Gastroesophageal sphincter (tissue), 4 donors: ENCODE measurements at regions not wholly inside any gene's neighbourhood (a gene's known extent, or its start where the extent isn't known, plus 50 kb on each side); places are given as distances from the start of the nearest gene placed in this dataset.

Experiments used
- ATAC-seq: fragments of 150-250 bp; one replicate; pipeline ENCODE4 v1.9.1; 2016; ENCODE audit warnings: mild to moderate bottlenecking, moderate library complexity
- H3K27ac ChIP-seq, 4 donors: fragments of 200-600 bp; sonication (generic) in 3 of 4; 1 replicate in 3 of 4; 2 replicates in 1 of 4; pipeline ENCODE4 v1.5.1; 2016 to 2019
- H3K27me3 ChIP-seq: fragments of 200-600 bp; sonication (generic); one replicate; pipeline ENCODE4 v1.5.1; 2019
- H3K36me3 ChIP-seq, 2 donors: fragments of 200-600 bp; sonication (generic); one replicate each; pipeline ENCODE4 v1.5.1; 2019; ENCODE audit warnings: control low read depth in 1 of 2
- H3K4me1 ChIP-seq, 3 donors: fragments of 200-600 bp; sonication (generic); 1 replicate in 2 of 3; 2 replicates in 1 of 3; pipeline ENCODE4 v1.5.1; 2016 to 2019; ENCODE audit warnings: control low read depth in 2 of 3
- H3K4me3 ChIP-seq, 2 donors: fragments of 200-600 bp; sonication (generic); one replicate each; pipeline ENCODE4 v1.5.1; 2019; ENCODE audit warnings: mild to moderate bottlenecking in 1 of 2, moderate library complexity in 1 of 2
- H3K9me3 ChIP-seq, 3 donors: fragments of 200-600 bp; sonication (generic); one replicate each; pipeline ENCODE4 v1.5.1; 2017 to 2019; ENCODE audit warnings: control low read depth in 2 of 3
- EP300 ChIP-seq: sonication (generic); formaldehyde crosslinking; IDR thresholded peaks from one replicate; pipeline ENCODE4 v1.6.1; 2017; ENCODE audit warnings: antibody characterized with exemption, mild to moderate bottlenecking
- POLR2A ChIP-seq, 2 donors: fragments of 450-650 bp; IDR thresholded peaks; one replicate each; pipeline ENCODE4 v1.6.1; 2017; ENCODE audit warnings: antibody characterized with exemption in 2 of 2, mild to moderate bottlenecking in 2 of 2, moderate library complexity in 1 of 2
- POLR2AphosphoS5 ChIP-seq: sonication (generic); formaldehyde crosslinking; IDR thresholded peaks from one replicate; pipeline ENCODE4 v1.6.1; 2017; ENCODE audit warnings: antibody characterized with exemption
- WGBS, 2 donors: methylation state at CpG; one replicate each; pipeline ENCODE4 v1.1.5; 2018; ENCODE audit warnings: low coverage in 1 of 2; 5-methylcytosine and 5-hydroxymethylcytosine counted together
- TF ChIP-seq, protein P1 (sequence below), 4 experiments: fragments of 200-600 bp in 2 of 4; fragments of 450-650 bp in 2 of 4; sonication (generic) in 1 of 4; IDR thresholded peaks; one replicate each; pipeline ENCODE4 v1.5.1; 2017 to 2019; ENCODE audit warnings: antibody characterized with exemption in 4 of 4, mild to moderate bottlenecking in 2 of 4, moderate library complexity in 2 of 4

DNA sequence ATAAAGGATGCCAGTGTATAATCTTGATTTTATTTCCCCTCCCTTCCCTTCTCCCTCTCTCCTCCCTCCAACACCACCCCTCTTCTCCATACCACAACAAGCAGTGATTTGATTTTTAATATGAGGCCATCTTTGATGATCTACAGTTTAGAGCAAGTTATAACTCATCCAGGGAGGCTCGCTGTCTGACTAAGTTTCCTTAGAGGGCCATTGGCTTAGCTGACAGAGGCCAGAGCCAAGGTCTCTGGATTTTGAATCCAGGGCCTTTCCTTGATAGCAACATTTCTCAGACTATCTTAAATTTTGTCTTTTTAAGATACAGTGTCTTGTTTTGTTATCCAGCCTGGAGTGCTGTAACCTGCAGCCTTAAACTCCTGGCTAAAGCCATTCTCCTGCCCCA is 431.0 kb upstream of the USP24 start:
- no peaks in the 10 kb centered on the region for H3K27me3 ChIP-seq
- H3K4me3 ChIP-seq = no peak overlapping the region
- no peak for ATAC-seq
- TF ChIP-seq, protein P1, sequence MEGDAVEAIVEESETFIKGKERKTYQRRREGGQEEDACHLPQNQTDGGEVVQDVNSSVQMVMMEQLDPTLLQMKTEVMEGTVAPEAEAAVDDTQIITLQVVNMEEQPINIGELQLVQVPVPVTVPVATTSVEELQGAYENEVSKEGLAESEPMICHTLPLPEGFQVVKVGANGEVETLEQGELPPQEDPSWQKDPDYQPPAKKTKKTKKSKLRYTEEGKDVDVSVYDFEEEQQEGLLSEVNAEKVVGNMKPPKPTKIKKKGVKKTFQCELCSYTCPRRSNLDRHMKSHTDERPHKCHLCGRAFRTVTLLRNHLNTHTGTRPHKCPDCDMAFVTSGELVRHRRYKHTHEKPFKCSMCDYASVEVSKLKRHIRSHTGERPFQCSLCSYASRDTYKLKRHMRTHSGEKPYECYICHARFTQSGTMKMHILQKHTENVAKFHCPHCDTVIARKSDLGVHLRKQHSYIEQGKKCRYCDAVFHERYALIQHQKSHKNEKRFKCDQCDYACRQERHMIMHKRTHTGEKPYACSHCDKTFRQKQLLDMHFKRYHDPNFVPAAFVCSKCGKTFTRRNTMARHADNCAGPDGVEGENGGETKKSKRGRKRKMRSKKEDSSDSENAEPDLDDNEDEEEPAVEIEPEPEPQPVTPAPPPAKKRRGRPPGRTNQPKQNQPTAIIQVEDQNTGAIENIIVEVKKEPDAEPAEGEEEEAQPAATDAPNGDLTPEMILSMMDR (IDR thresholded peaks at IDR 0.05) = no peak
- no peak for TF ChIP-seq EP300
- TF ChIP-seq POLR2AphosphoS5 = no peak
- TF ChIP-seq POLR2A (IDR thresholded peaks at IDR 0.05) = no peak
- H3K27ac ChIP-seq = no peak overlapping the region
- H3K36me3 ChIP-seq = no peaks in the 10 kb centered on the region
- no peaks in the 10 kb centered on the region for H3K9me3 ChIP-seq
- 57 to 89% methylated on average over 1 of the region's 1 CpG for WGBS, 2 donors
- H3K4me1 ChIP-seq = peaks cover 0 to 16% (median 0%) of the 10 kb centered on the region in 3 donors

DNA sequence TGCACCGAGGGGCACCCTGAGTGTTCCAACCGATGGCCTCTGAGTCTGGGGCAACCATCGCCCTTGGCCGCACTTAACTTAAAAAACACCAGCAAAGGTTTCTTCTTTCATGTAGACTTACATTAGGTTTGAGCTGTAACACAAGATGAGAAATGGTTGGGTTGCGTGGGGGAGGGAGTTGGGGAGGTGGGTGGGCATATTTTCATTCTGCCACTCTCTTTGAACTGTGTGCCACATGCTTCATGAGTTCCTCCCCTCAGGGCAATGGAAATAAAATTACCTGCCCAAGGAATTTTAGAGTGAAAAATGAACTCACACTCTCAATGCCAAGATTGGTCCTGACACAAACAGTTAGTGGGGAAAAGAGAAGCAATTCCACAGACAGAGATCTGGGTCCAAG is 430.1 kb upstream of the USP24 start:
- peaks cover 0 to 13% (median 0%) of the 10 kb centered on the region in 3 donors for H3K4me1 ChIP-seq
- 82 to 96% methylated on average over 4 to 5 of the region's 5 CpGs for WGBS, 2 donors
- H3K4me3 ChIP-seq = no peak overlapping the region
- H3K27ac ChIP-seq = no peak overlapping the region
- H3K9me3 ChIP-seq = no peaks in the 10 kb centered on the region
- ATAC-seq = no peak
- TF ChIP-seq POLR2A (IDR thresholded peaks at IDR 0.05) (no peak), EP300 (no peak), POLR2AphosphoS5 (no peak)
- TF ChIP-seq, protein P1 (IDR thresholded peaks at IDR 0.05) = no peak
- H3K27me3 ChIP-seq = no peaks in the 10 kb centered on the region
- H3K36me3 ChIP-seq = no peaks in the 10 kb centered on the region

DNA sequence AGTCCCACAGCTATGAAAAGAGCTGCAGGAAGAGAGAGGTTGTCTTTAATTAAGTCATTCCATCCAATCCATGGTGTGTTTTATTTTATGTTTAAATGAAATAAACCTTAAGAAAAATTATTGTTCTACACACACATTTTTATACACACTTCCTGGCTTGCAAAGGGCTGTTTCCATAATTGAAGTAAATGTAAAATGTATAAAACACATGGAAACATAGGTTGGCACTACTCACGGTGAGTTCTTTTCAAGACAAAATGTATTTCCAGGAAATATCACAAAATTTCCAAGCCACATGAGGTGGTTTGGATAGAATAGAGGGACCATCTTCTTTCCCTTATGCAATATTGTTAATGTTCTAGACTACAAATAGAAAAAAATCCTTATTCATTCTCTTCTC is 426.8 kb upstream of the USP24 start:
- TF ChIP-seq EP300 = no peak
- TF ChIP-seq POLR2AphosphoS5 = no peak
- TF ChIP-seq, protein P1 (IDR thresholded peaks at IDR 0.05) = no peak
- TF ChIP-seq POLR2A (IDR thresholded peaks at IDR 0.05) = no peak
- Histone ChIP-seq H3K9me3 (no peaks in the 10 kb centered on the region), H3K27me3 (no peaks in the 10 kb centered on the region), H3K27ac (no peak overlapping the region), H3K36me3 (no peaks in the 10 kb centered on the region), H3K4me1 (peaks cover 0 to 7% (median 0%) of the 10 kb centered on the region in 3 donors), H3K4me3 (no peak overlapping the region)
- no peak for ATAC-seq
- 92 to 96% methylated on average over 1 of the region's 1 CpG for WGBS, 2 donors

DNA sequence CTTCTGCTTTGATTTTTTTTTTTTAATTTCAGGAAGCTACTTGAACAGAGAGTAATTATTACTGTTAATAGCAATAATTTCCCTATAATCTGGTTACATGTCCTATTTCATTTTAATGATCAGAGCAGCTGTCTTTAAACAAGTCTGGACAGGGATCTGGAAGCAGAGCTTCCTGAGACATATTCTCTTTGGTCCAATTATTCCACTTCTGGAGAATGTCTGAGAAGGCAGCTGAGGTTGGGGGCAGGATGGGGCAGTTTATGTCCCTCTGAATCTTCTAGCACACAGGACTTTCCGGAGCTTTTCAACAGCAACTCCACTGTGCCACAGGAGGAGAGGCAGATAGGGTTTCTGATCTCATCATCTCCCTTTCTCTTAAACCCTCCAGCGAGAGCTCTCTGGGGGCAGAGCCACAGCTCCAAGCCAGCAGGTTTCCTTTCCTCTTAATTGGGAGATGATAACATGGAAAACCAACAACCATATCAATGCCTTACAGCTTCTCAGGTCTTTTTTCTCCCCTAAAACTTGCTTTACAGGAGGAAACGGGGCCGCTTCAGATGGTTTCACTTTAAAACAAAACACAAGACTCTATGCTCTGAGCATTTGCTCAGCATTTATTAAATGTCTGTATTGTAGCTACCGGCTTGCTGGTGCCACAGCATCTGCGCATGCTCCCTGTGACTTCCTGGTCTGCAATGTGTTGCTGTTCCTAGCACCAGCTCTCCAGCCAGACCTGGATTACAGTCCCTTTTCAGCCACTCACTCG is 425.7 kb upstream of the USP24 start:
- Histone ChIP-seq H3K36me3 (no peaks in the 10 kb centered on the region), H3K4me1 (peaks cover 0 to 14% (median 3%) of the 10 kb centered on the region in 3 donors), H3K27me3 (no peaks in the 10 kb centered on the region), H3K4me3 (peak overlapping the region in 1 of 2 donors; percentile 32), H3K9me3 (no peaks in the 10 kb centered on the region), H3K27ac (peak overlapping the region in 2 of 4 donors; percentile 20 to 65)
- 28 to 55% methylated on average over 4 to 7 of the region's 7 CpGs for WGBS, 2 donors
- TF ChIP-seq EP300 = no peak
- TF ChIP-seq, protein P1 (IDR thresholded peaks at IDR 0.05) = no peak
- TF ChIP-seq POLR2A (IDR thresholded peaks at IDR 0.05) = no peak
- no peak for TF ChIP-seq POLR2AphosphoS5
- peak; percentile 65 for ATAC-seq

DNA sequence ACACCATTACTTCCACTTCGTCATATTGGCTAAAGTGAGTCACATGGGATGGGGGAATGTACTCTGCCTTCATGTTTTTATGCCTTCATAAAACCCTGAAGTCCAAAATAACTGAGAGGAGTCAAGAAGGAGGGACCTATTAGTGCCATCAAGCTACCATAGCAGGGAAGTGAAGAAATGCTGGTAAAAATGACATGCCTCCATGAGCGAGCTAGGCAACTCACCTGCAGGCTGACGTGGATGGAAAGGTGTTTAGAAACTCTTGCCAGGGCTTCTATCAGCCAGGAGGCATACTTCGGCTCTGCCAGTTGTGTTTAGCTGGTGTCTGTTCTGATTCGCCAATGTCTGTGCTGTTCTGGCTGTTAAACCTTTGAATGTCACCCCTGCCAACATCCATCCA is 424.4 kb upstream of the USP24 start:
- no peaks in the 10 kb centered on the region for H3K9me3 ChIP-seq
- no peak for ATAC-seq
- peaks cover under 1 to 26% (median 13%) of the 10 kb centered on the region in 3 donors for H3K4me1 ChIP-seq
- no peaks in the 10 kb centered on the region for H3K27me3 ChIP-seq
- WGBS, 2 donors = 85 to 100% methylated on average over 4 to 5 of the region's 5 CpGs
- no peak for TF ChIP-seq EP300
- no peak for TF ChIP-seq POLR2A (IDR thresholded peaks at IDR 0.05)
- TF ChIP-seq, protein P1 (IDR thresholded peaks at IDR 0.05) = no peak
- TF ChIP-seq POLR2AphosphoS5 = no peak
- H3K36me3 ChIP-seq = no peaks in the 10 kb centered on the region
- no peak overlapping the region for H3K4me3 ChIP-seq
- no peak overlapping the region for H3K27ac ChIP-seq
